Stimulated activated effector memory CD8-positive, alpha-beta T cell treated with anti-CD3 and anti-CD28 coated beads, Interleukin-12 subunit alpha, Interleukin-12 subunit beta, amount 100 ng/mL, for 72 hours (primary cell): ENCODE measurements at regions not wholly inside any gene's neighbourhood (a gene's known extent, or its start where the extent isn't known, plus 50 kb on each side); places are given as distances from the start of the nearest gene placed in this dataset.

Experiments used
- ATAC-seq: fragments of 150-1000 bp; cut with Tn5 transposase; 2 replicates; pipeline ENCODE4 v1.10.0; 2021
- DNase-seq, 2 donors: peaks; one replicate each; pipeline ENCODE4 v3.0.0; 2021 to 2022; ENCODE audit warnings: low spot score in 2 of 2
- H3K27ac Mint-ChIP-seq: one replicate; pipeline ENCODE4 v1.8.0; 2022; ENCODE audit warnings: mild to moderate bottlenecking, mixed read lengths
- H3K36me3 Mint-ChIP-seq: one replicate; pipeline ENCODE4 v1.8.0; 2022; ENCODE audit warnings: mild to moderate bottlenecking, mixed read lengths
- H3K4me1 Mint-ChIP-seq: one replicate; pipeline ENCODE4 v1.8.0; 2022; ENCODE audit warnings: mixed read lengths
- H3K4me3 Mint-ChIP-seq: one replicate; pipeline ENCODE4 v1.8.0; 2022; ENCODE audit warnings: mild to moderate bottlenecking, mixed read lengths
- H3K9me3 Mint-ChIP-seq: one replicate; pipeline ENCODE4 v1.8.0; 2022; ENCODE audit warnings: mixed read lengths

DNA sequence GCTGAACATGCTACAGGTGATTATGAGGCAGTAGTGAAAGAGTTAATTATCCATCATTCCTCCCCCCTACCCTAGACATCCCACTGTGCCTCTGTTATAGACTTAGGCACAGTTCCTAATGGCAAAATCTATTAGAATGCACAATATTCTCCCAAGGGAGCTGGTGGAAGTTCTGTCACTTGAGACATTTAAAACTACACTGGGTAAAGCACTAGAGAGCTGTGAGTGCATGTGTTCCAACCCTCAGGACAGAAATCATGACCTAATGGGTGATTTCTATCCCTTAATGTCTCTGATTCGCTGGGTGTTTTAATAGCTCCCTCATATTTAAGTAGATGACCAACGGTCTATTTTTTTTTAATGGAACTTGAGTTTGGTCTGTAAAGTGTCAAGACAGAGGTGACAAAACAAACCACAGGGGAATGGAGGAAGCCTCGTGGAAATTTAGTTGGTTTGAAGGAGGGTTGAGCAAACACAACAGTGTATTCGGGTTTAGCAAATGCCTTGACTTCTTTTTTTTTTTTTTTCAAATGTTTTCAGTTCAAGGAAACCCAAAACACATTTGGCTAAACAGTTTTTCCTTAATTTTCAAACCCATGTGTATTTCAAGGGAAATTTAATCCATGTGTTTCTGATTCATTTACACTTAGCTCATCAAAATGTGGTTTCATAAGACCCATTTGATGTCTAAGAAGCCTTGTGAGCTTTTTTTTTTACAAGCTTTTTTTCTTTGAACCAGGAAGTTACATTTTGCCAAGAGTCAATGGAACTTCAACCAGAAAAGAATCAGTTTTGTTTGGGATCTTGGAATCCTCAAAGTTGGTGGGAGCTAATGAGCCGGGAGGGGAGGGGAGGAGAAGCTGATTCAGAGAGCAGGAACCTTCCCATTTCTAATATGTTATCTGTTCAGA lies 665.1 kb upstream of the ZEB2 start:
- no peaks in the 10 kb centered on the region for H3K4me1 Mint-ChIP-seq
- no peak overlapping the region for H3K4me3 Mint-ChIP-seq
- no peak for DNase-seq
- no peaks in the 10 kb centered on the region for H3K9me3 Mint-ChIP-seq
- H3K36me3 Mint-ChIP-seq, result no peaks in the 10 kb centered on the region
- no peak overlapping the region for H3K27ac Mint-ChIP-seq
- ATAC-seq, result no peak

DNA sequence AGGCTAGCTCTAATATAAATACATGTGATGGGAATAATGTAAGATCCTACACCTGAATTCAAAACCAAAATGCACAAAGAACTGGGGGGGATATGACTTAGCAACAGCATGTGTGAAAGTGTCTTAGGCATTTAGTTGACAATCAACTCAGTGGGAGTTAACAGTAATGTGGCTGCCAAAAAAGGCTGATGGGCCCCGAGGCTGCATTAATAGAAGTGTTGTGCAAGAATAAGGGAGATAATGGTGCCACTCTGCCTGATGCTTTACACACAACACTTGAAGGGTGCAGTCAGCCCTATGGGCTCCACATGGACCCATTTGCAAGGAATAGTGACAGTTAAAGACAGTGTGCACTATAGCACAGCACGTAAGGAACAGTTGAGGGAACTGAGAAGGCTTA lies 649.4 kb upstream of the ZEB2 start:
- Mint-ChIP-seq H3K27ac (no peak overlapping the region), H3K4me1 (no peaks in the 10 kb centered on the region), H3K36me3 (no peaks in the 10 kb centered on the region), H3K4me3 (no peak overlapping the region), H3K9me3 (no peaks in the 10 kb centered on the region)
- no peak for ATAC-seq
- DNase-seq, result no peak

DNA sequence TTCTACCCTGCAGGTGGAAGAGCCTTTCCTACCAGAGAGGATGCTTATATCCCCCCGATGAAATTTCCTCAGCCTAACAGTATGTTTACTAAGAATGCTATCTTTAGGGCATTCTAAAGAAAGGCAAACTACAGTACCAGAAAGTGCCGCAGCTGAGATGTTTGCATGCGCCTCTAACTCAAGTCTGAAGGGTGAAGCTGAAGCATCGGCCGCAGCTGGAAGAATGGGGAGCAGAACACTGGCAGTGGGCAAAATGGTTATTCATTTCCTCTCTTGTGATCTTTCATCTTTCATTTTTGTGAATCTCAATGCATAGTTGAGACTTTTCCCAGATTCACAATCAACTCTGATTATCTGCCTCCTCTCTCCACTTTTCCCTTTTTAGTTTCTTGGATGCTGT lies 648.2 kb upstream of the ZEB2 start:
- no peaks in the 10 kb centered on the region for H3K9me3 Mint-ChIP-seq
- ATAC-seq, result no peak
- H3K36me3 Mint-ChIP-seq, result no peaks in the 10 kb centered on the region
- H3K27ac Mint-ChIP-seq, result no peak overlapping the region
- no peak overlapping the region for H3K4me3 Mint-ChIP-seq
- no peak for DNase-seq
- no peaks in the 10 kb centered on the region for H3K4me1 Mint-ChIP-seq

DNA sequence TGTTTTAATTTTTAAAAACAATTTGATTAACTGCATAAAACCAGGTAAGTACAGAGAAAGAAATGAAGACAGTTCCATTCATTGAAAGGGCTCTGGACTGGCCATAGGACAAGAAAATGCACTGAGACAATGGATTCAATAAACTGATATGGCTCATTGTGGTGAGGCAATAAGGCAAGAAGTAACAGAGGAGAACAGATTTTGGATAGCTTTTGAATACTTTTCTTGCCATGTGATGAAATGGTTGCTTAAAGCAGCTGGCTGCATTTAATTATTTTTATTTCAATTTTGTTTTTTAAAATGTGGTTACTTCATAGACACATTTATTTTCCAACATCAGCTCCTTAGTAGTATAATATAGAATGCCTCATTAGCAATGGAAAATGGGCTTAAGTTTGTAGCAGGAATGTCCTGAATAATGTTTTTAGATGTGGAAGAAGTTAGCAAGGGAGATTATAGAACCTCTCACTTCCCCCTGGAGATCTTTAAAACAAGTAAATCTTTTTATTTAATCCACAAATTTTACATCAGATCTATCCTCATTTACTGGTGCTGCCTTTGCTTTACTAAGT lies 646.9 kb upstream of the ZEB2 start:
- no peaks in the 10 kb centered on the region for H3K36me3 Mint-ChIP-seq
- ATAC-seq (no peak), DNase-seq (no peak)
- no peak overlapping the region for H3K27ac Mint-ChIP-seq
- H3K9me3 Mint-ChIP-seq, result no peaks in the 10 kb centered on the region
- H3K4me1 Mint-ChIP-seq, result no peaks in the 10 kb centered on the region
- no peak overlapping the region for H3K4me3 Mint-ChIP-seq

DNA sequence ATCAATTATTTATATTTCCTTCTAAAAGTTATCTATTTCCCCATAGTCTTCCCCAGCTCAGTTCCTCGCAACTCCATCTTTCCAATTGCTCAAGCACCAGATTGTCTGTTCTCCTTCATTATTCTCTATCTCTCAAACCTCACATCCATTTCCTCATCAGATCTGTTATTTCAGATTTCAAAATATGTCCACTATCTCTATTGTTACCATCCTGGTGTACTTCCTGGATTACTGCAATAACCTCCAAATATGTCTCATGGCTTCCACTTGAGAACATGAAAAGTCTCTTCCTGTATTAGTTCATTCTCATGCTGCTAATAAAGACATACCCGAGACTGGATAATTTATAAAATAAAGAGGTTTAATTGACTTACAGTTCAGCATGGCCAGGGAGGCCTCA lies 641.7 kb upstream of the ZEB2 start:
- Mint-ChIP-seq H3K27ac (no peak overlapping the region), H3K4me3 (no peak overlapping the region), H3K4me1 (no peaks in the 10 kb centered on the region), H3K9me3 (no peaks in the 10 kb centered on the region), H3K36me3 (no peaks in the 10 kb centered on the region)
- DNase-seq (no peak), ATAC-seq (no peak)

DNA sequence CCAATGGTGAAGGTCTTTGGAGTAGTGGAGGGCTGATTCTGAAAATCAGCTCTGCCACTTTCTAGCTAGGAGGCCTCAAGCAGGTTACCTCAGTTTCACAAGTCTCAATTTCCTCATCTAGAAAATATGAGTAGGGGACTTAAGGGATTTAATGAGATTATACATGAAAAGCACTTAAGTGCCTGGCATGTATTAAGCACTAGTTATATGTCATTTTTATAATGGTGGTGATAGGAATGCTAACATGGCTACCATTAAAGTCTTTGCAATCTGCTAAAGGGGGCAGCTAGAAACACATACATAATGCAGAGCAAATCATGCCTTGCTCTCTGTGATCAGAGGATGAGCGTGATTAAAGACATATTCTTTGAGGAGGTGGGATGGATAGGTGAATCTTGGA lies 640.9 kb upstream of the ZEB2 start:
- DNase-seq (no peak), ATAC-seq (no peak)
- no peaks in the 10 kb centered on the region for H3K36me3 Mint-ChIP-seq
- H3K9me3 Mint-ChIP-seq, result peaks cover under 1% of the 10 kb centered on the region
- H3K4me3 Mint-ChIP-seq, result no peak overlapping the region
- H3K27ac Mint-ChIP-seq, result no peak overlapping the region
- no peaks in the 10 kb centered on the region for H3K4me1 Mint-ChIP-seq

DNA sequence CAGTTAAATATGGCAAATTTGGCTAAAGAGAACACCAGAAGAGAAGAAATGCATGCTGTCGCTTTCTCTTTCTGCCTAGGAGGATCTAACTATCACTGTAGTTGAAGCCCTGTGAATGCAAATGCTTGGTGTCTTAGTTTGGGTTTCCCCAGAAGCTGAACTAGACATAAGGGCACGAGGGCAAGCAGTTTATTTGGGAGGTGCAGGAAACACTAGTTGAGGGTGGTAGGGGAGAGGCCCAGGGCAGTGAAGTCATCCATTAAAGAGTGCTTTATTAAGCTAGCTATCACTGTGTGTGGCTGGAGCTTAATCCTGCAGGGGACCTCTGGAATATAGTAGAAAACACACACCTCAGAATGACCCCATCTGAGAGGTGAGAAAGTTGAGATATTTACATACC lies 639.8 kb upstream of the ZEB2 start:
- Mint-ChIP-seq H3K9me3 (peaks cover 2% of the 10 kb centered on the region), H3K4me1 (no peaks in the 10 kb centered on the region), H3K4me3 (no peak overlapping the region), H3K36me3 (no peaks in the 10 kb centered on the region), H3K27ac (no peak overlapping the region)
- ATAC-seq (no peak), DNase-seq (no peak)

DNA sequence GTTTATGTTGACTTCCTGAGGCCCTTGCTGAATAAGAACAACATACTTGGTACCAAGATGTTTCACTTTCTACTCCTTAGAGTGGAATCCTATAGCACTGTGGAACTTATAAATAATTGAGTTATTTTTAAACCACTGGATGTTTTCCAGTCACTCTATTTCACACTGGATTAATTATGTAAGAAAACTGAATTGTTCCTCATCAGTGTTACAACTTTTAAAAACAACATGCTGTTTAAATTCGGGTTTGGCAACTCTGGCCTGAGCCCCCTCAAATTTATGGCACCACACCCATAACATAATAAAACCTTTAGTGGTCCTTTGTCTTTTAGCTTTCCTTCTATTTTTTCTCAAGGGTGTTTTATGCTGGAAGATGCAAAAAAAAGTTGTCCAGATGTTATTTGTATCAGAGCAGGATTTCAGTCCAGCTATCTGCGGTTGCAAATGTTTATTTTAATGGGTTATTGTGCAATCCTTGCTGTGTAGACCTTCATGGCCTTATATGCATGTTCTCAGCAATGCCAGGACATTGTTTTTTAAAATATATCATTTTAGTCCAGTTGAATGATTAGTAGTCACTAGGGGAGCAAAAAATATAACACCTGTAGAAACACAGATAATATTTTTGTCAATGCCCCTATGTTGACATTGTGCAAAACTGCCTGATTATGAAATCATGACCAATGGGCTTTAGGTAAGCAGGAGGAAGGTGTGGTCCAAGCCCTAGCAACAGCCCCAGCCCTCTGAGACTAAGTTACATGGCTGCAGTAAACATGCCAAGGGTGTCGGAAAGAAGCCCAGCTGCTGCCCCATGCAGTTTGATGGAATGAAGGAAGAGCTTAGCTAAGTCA lies 638.0 kb upstream of the ZEB2 start:
- no peak for ATAC-seq
- H3K36me3 Mint-ChIP-seq, result no peaks in the 10 kb centered on the region
- no peak overlapping the region for H3K4me3 Mint-ChIP-seq
- H3K4me1 Mint-ChIP-seq, result no peaks in the 10 kb centered on the region
- no peak for DNase-seq
- no peak overlapping the region for H3K27ac Mint-ChIP-seq
- peaks cover 7% of the 10 kb centered on the region for H3K9me3 Mint-ChIP-seq

DNA sequence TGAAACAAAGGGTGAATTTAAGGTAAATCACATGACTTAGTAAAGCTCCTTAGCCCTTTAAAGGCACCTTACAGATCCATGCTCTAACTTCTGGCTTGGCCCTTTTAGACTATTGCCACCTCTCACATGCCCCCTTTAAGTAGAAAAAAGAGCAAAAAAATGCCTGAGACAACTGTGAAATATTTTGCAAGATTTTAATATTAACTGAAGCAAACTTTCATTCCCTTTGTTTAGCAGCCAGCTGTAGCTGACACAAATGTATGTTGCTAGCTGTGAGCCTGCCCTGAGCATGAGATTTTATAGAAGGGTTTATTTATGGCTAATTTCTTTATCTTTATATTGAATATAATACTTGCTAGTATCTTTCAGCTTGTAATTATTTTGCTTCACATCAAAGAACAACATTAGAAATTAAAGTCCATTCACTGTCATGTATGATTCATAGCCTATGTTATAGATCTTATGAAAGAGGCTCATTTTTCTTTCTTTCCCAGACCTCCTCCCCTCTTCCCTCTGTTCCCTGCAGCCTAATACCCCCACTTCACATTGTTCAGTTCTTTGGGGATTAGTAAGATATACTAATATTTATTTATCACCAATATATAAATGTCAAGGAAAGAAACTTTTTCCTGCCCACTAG lies 637.2 kb upstream of the ZEB2 start:
- Mint-ChIP-seq H3K4me3 (no peak overlapping the region), H3K4me1 (no peaks in the 10 kb centered on the region), H3K9me3 (peaks cover 7% of the 10 kb centered on the region), H3K27ac (no peak overlapping the region), H3K36me3 (no peaks in the 10 kb centered on the region)
- DNase-seq, result no peak
- ATAC-seq, result no peak

DNA sequence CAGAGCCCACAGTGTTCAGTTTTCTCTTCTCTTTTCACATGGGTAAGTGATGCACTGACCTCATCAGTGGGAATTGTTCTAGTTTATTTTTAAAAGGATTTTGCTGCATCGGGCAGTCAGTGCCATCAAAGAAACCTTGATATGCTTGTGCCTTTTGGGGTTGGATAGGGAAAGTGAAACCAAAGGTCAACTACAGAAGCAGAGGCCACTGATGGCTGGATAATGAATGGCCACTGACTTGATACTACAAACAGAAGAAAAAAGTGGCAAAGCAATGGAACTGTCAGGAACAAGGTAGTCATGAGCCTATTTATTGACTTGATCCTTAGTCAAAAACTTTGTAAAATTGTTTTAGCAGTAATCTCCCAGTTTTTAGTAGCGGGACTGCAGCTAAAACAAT lies 636.3 kb upstream of the ZEB2 start:
- H3K4me1 Mint-ChIP-seq, result no peaks in the 10 kb centered on the region
- H3K36me3 Mint-ChIP-seq, result no peaks in the 10 kb centered on the region
- peaks cover 7% of the 10 kb centered on the region for H3K9me3 Mint-ChIP-seq
- no peak overlapping the region for H3K27ac Mint-ChIP-seq
- ATAC-seq (no peak), DNase-seq (no peak)
- no peak overlapping the region for H3K4me3 Mint-ChIP-seq

DNA sequence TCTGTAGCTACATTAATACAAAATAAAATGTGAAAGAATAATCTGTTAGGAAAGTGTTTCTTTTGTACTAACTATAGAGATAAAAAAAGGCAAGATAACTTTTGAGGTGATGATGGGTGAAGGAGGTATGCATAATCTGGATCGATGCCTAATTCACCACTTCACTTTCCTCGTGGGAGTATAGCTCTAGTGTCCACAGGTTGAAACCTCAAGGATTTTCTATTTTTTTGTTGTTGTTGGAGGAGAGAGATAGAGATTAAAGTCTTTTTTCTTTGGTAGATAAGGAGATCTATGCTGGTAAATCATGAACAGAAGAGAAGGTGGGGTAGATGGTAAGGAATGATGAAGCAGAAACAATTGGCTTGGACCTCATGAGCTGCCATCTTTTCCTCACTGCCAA lies 635.3 kb upstream of the ZEB2 start:
- no peak for ATAC-seq
- peaks cover 7% of the 10 kb centered on the region for H3K9me3 Mint-ChIP-seq
- H3K4me1 Mint-ChIP-seq, result no peaks in the 10 kb centered on the region
- no peak for DNase-seq
- H3K27ac Mint-ChIP-seq, result no peak overlapping the region
- H3K4me3 Mint-ChIP-seq, result no peak overlapping the region
- no peaks in the 10 kb centered on the region for H3K36me3 Mint-ChIP-seq

DNA sequence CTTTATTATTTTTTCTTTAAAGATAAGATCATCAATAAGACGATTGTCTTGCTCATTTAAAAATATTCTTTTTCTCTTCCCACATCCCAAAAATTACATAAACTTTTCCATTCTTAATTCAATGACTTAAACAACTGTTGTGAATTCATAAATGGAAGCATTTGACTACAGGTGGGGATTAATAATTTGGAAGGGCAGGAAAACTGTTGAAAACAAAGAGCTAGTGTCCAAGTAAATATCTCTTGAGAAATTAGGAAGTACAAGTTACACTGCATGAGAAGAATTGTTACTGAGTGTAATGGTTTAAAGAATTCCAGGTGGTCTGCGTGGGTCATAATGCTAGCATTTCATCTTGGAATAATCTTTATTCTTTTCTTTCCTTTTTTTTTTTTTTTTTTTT lies 634.8 kb upstream of the ZEB2 start:
- Mint-ChIP-seq H3K9me3 (peaks cover 7% of the 10 kb centered on the region), H3K27ac (no peak overlapping the region), H3K4me3 (no peak overlapping the region), H3K36me3 (no peaks in the 10 kb centered on the region), H3K4me1 (no peaks in the 10 kb centered on the region)
- ATAC-seq (no peak), DNase-seq (no peak)

DNA sequence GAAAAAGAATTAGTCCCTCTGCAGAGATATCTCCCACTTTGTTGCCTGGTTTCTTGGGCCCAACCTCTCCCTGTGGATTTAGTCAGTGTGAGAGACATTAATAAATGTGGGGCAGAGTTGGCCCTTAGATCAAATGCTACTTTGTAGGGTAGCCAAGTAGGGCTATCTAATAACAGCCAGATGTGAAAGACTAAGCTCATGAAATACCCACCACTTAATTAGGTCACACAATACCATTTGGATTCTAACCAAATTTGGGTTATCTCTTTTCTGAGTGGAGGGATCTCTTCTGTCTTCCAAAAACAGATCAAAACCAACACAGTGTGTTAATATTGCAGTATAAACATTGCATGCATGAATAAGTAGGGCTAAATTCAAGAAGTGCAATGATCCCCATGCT lies 626.8 kb upstream of the ZEB2 start:
- Mint-ChIP-seq H3K4me3 (no peak overlapping the region), H3K27ac (no peak overlapping the region), H3K4me1 (no peaks in the 10 kb centered on the region), H3K9me3 (no peaks in the 10 kb centered on the region), H3K36me3 (no peaks in the 10 kb centered on the region)
- no peak for ATAC-seq
- no peak for DNase-seq

DNA sequence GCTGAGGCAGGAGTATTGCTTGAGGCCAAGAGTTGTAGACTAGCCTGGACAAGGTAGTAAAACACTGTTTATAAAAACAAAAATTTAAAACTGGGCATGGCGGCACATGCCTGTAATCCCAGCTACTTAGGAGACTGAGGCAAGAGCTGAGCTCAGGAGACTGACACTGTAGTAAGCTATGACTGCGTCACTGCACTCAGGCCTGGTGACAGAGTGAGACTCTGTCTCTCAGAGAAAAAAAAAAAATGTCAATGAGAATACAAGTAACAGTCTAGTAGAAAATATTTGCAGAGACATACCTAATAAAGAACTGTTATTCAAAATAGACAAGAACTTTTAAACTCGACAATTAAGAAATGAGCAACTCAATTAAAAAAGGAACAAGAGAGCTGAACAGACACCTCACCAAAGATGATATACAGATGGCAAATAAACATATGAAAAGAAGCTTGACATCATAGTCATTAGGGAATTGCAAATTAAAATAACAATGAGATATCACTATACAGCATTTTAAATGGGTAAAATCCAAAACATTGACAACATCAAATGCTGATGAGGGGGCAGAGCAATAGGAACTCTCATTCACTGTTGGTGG lies 624.3 kb upstream of the ZEB2 start:
- H3K27ac Mint-ChIP-seq, result no peak overlapping the region
- DNase-seq, result no peak
- no peaks in the 10 kb centered on the region for H3K4me1 Mint-ChIP-seq
- no peaks in the 10 kb centered on the region for H3K36me3 Mint-ChIP-seq
- no peak overlapping the region for H3K4me3 Mint-ChIP-seq
- ATAC-seq, result no peak
- H3K9me3 Mint-ChIP-seq, result no peaks in the 10 kb centered on the region

DNA sequence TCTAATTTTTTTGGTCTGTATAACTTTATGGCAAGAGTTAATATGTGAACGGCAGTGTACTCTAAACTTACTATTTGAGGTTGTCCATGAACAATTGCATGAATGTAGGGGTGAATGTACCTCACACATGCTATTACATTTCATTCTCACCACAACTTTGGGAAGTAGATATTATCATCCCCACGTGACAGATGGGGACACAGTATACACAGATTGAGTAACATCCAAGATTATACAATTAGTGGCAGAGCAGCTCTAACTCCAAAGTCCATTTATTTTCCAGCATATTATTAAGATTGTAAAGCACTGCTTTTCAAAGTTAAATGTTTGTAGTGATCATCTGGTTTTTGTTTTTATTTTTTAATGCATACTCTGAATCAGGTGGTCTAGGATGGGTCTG lies 622.1 kb upstream of the ZEB2 start:
- DNase-seq (no peak), ATAC-seq (no peak)
- Mint-ChIP-seq H3K27ac (no peak overlapping the region), H3K36me3 (no peaks in the 10 kb centered on the region), H3K9me3 (no peaks in the 10 kb centered on the region), H3K4me1 (no peaks in the 10 kb centered on the region), H3K4me3 (no peak overlapping the region)
